AG09309 (cell line): ENCODE measurements at regions not wholly inside any gene's neighbourhood (a gene's known extent, or its start where the extent isn't known, plus 50 kb on each side); places are given as distances from the start of the nearest gene placed in this dataset.

Experiments used
- DNase-seq: peaks from one replicate; pipeline ENCODE4 v3.0.0-alpha.2; 2010; ENCODE audit warnings: low read depth
- H3K4me3 ChIP-seq: 2 replicates; pipeline ENCODE4 v1.5.1; 2011; ENCODE audit warnings: mild to moderate bottlenecking, low read depth, low read length, moderate library complexity; ENCODE audit not compliant: control insufficient read depth
- TF ChIP-seq, protein P1 (sequence below): IDR thresholded peaks from 2 replicates; pipeline ENCODE4 v1.5.1; 2011; ENCODE audit warnings: mild to moderate bottlenecking, low read depth, low read length, inconsistent platforms; ENCODE audit not compliant: insufficient read depth, control insufficient read depth; ENCODE audit errors: missing control alignments

DNA sequence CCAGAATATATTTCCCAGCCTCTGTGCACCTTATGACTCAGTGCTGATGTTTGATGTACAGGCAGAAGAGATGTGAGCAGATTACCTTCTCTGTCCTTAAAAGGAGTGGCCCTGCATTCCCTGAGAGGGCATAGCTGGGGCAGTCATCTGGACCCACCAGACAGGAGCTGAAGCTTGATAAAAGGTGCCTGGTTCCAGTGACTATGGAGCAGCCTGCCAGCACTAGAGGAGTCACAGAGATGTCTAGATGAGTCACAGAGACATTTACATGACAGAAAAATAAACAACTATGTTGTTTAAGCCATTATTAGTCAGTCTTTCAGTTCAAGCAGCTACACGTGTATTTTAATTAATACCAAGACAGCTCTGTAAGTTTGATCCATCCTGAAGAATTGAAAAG lies 237.1 kb upstream of the MOCS1 start:
- TF ChIP-seq, protein P1, sequence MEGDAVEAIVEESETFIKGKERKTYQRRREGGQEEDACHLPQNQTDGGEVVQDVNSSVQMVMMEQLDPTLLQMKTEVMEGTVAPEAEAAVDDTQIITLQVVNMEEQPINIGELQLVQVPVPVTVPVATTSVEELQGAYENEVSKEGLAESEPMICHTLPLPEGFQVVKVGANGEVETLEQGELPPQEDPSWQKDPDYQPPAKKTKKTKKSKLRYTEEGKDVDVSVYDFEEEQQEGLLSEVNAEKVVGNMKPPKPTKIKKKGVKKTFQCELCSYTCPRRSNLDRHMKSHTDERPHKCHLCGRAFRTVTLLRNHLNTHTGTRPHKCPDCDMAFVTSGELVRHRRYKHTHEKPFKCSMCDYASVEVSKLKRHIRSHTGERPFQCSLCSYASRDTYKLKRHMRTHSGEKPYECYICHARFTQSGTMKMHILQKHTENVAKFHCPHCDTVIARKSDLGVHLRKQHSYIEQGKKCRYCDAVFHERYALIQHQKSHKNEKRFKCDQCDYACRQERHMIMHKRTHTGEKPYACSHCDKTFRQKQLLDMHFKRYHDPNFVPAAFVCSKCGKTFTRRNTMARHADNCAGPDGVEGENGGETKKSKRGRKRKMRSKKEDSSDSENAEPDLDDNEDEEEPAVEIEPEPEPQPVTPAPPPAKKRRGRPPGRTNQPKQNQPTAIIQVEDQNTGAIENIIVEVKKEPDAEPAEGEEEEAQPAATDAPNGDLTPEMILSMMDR, result no peak
- DNase-seq, result no peak
- H3K4me3 ChIP-seq, result no peak overlapping the region

GRCh38 chr6:40170856-40171255 lies 236.6 kb upstream of the MOCS1 start:
- H3K4me3 ChIP-seq, result no peak overlapping the region
- TF ChIP-seq, protein P1, result no peak
- no peak for DNase-seq

DNA sequence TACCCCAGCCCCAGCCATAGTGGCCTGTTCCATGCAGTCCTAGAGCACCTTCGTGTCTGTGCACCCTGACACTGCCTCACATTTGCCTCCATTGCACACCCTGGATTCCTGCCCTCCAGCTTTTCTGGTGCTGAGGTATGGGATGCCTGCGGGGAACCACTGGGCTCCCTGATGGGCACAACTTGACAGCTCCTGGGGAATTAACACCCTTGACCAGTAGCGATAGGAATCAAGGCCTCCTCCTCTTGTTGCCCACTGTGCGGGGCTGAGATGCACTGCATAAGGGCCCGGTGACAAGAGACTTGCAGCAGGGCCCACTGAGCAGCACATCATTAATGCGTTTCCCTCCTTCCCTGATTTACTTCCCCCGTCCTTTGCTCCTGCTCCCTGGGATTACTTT lies 235.6 kb upstream of the MOCS1 start:
- H3K4me3 ChIP-seq, result no peak overlapping the region
- DNase-seq, result no peak
- TF ChIP-seq, protein P1, result no peak

- TF ChIP-seq, protein P1, result no peak
- H3K4me3 ChIP-seq, result no peak overlapping the region
- no peak for DNase-seq
Measured at GRCh38 chr6:40166963-40167362, 232.7 kb upstream of the MOCS1 start.

GRCh38 chr6:40165036-40165709 lies 230.9 kb upstream of the MOCS1 start:
- no peak for DNase-seq
- no peak overlapping the region for H3K4me3 ChIP-seq
- TF ChIP-seq, protein P1, result no peak

GRCh38 chr6:40164345-40164755 lies 230.1 kb upstream of the MOCS1 start:
- TF ChIP-seq, protein P1, result no peak
- peak; percentile 10 for DNase-seq
- peak overlapping the region; percentile 11 for H3K4me3 ChIP-seq
